ENCODE measurements at regions not wholly inside any gene's neighbourhood (a gene's known extent, or its start where the extent isn't known, plus 50 kb on each side); places are given as distances from the start of the nearest gene placed in this dataset.

DNA sequence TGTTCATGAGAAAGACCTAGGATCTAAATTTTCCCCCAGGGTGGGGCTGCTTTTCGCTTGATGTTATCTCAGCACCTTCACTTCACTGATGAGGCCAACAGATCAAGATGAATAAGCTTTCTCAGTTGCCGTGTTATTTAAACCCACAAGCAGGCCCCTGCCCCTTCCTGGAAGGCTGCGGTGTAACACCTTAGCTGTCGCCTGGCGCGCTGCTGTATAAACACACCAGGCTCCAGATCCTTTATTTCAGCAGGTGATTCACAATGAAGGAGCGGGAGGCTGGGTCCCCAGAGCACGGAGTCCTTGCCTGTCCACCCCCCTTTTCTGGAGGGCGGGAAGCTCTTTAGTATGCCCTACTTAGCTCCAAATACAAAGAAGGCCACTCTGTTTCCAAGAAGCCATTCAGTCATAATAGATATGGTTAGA, 515.4 kb downstream of the FUT8 start:
- no peak for TF ChIP-seq POLR2A (IDR thresholded peaks at IDR 0.05)
- TF ChIP-seq, protein P1, sequence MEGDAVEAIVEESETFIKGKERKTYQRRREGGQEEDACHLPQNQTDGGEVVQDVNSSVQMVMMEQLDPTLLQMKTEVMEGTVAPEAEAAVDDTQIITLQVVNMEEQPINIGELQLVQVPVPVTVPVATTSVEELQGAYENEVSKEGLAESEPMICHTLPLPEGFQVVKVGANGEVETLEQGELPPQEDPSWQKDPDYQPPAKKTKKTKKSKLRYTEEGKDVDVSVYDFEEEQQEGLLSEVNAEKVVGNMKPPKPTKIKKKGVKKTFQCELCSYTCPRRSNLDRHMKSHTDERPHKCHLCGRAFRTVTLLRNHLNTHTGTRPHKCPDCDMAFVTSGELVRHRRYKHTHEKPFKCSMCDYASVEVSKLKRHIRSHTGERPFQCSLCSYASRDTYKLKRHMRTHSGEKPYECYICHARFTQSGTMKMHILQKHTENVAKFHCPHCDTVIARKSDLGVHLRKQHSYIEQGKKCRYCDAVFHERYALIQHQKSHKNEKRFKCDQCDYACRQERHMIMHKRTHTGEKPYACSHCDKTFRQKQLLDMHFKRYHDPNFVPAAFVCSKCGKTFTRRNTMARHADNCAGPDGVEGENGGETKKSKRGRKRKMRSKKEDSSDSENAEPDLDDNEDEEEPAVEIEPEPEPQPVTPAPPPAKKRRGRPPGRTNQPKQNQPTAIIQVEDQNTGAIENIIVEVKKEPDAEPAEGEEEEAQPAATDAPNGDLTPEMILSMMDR (IDR thresholded peaks at IDR 0.05) = no peak

Measured in uterus (tissue), 2 donors.